Gastrocnemius medialis (tissue), 4 donors: ENCODE measurements at regions not wholly inside any gene's neighbourhood (a gene's known extent, or its start where the extent isn't known, plus 50 kb on each side); places are given as distances from the start of the nearest gene placed in this dataset.
"Not testable (repeated sequence)": the region's sequence is repeated elsewhere in the genome, so short reads cannot be mapped to it uniquely, and the experiment has no call there.

Source experiments
- ATAC-seq, 2 donors: fragments of 150-250 bp; one replicate each; pipeline ENCODE4 v1.9.1; 2016
- DNase-seq, 2 donors: peaks; one replicate each; pipeline ENCODE4 v3.0.0-alpha.2; 2019
- H3K27ac ChIP-seq, 4 donors: fragments of 200-600 bp; sonication (generic); 1 replicate in 1 of 4; 2 replicates in 3 of 4; pipeline ENCODE4 v1.5.1; 2016 to 2018; ENCODE audit warnings: mild to moderate bottlenecking in 2 of 4, moderate library complexity in 1 of 4
- H3K27me3 ChIP-seq, 3 donors: fragments of 200-600 bp; sonication (generic) in 2 of 3; 1 replicate in 1 of 3; 2 replicates in 2 of 3; pipeline versions ENCODE4 v1.5.1 to v1.6.0; 2016 to 2019; ENCODE audit warnings: mild to moderate bottlenecking in 1 of 3, moderate library complexity in 1 of 3
- H3K36me3 ChIP-seq, 2 donors: fragments of 200-600 bp; sonication (generic) in 1 of 2; one replicate each; pipeline ENCODE4 v1.5.1; 2017 to 2018
- H3K4me1 ChIP-seq, 2 donors: fragments of 200-600 bp; sonication (generic) in 1 of 2; one replicate each; pipeline ENCODE4 v1.5.1; 2016 to 2017; ENCODE audit warnings: mild to moderate bottlenecking in 2 of 2
- H3K4me3 ChIP-seq, 4 donors: fragments of 200-600 bp; sonication (generic) in 3 of 4; 1 replicate in 1 of 4; 2 replicates in 3 of 4; pipeline ENCODE4 v1.5.1; 2016 to 2019; ENCODE audit warnings: mild to moderate bottlenecking in 2 of 4
- H3K9me3 ChIP-seq, 3 donors: fragments of 200-600 bp; sonication (generic) in 2 of 3; 1 replicate in 1 of 3; 2 replicates in 2 of 3; pipeline ENCODE4 v1.5.1; 2016 to 2019
- POLR2A ChIP-seq, 2 donors: fragments of 450-650 bp; IDR thresholded peaks; one replicate each; pipeline ENCODE4 v1.6.1; 2017; ENCODE audit warnings: antibody characterized with exemption in 2 of 2, mild to moderate bottlenecking in 2 of 2, moderate library complexity in 2 of 2
- in situ Hi-C, 4 donors: fragments of 200-750 bp; cut with MboI; loops; one replicate each; pipeline versions ENCODE4 v1.15.0 to v1.8.0; 2017; ENCODE audit warnings: low sequenced_read_pairs in 4 of 4
- intact Hi-C: fragments of 100-400 bp; cut with DNase I; formaldehyde crosslinking; loops from one replicate; pipeline ENCODE4 v1.15.1; 2023; ENCODE audit warnings: low total_unique reads
- TF ChIP-seq, protein P1 (sequence below), 5 experiments: fragments of 450-650 bp in 3 of 5; fragments of 200-600 bp in 2 of 5; sonication (generic) in 2 of 5; IDR thresholded peaks in 4 of 5; conservative IDR thresholded peaks in 1 of 5; 1 replicate in 4 of 5; 2 replicates in 1 of 5; pipeline ENCODE4 v1.5.1; 2016 to 2019; ENCODE audit warnings: antibody characterized with exemption in 5 of 5, mild to moderate bottlenecking in 3 of 5, moderate library complexity in 3 of 5

DNA sequence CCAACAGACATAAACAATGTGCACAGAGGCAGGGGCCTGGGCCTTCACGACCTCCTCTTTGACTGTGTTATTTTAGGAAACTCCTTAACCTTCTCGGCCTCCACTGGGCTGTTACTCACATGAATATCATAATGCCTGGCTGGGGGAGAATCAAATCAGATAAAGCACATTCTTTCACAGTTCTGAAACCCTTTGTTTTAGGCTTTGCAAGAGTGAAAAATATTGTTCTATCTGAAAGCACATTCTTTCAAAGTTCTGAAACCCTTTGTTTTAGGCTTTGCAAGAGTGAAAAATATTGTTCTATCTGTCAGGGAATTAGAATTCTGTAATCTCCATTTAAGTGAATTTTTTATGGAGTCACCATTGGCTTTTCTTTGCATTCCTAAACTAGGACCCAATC lies 50.7 kb upstream of the SYNDIG1 start:
- no peak for TF ChIP-seq POLR2A (IDR thresholded peaks at IDR 0.05)
- TF ChIP-seq, protein P1, sequence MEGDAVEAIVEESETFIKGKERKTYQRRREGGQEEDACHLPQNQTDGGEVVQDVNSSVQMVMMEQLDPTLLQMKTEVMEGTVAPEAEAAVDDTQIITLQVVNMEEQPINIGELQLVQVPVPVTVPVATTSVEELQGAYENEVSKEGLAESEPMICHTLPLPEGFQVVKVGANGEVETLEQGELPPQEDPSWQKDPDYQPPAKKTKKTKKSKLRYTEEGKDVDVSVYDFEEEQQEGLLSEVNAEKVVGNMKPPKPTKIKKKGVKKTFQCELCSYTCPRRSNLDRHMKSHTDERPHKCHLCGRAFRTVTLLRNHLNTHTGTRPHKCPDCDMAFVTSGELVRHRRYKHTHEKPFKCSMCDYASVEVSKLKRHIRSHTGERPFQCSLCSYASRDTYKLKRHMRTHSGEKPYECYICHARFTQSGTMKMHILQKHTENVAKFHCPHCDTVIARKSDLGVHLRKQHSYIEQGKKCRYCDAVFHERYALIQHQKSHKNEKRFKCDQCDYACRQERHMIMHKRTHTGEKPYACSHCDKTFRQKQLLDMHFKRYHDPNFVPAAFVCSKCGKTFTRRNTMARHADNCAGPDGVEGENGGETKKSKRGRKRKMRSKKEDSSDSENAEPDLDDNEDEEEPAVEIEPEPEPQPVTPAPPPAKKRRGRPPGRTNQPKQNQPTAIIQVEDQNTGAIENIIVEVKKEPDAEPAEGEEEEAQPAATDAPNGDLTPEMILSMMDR (IDR thresholded peaks at IDR 0.05 in 4 of 5, conservative IDR thresholded peaks at IDR 0.05 in 1 of 5) = no peak
- Histone ChIP-seq H3K27ac (no peak overlapping the region), H3K36me3 (no peaks in the 10 kb centered on the region), H3K27me3 (no peaks in the 10 kb centered on the region), H3K4me3 (no peak overlapping the region), H3K4me1 (no peaks in the 10 kb centered on the region), H3K9me3 (no peaks in the 10 kb centered on the region)
- in situ Hi-C loops (loop anchor here in 1 of 4 donors (25.0 kb wide), 1 partner anchor 106 kb away; no protein-coding TSS in a partner anchor), intact Hi-C loops (no loop called here)
- ATAC-seq (no peak), DNase-seq (no peak)

DNA sequence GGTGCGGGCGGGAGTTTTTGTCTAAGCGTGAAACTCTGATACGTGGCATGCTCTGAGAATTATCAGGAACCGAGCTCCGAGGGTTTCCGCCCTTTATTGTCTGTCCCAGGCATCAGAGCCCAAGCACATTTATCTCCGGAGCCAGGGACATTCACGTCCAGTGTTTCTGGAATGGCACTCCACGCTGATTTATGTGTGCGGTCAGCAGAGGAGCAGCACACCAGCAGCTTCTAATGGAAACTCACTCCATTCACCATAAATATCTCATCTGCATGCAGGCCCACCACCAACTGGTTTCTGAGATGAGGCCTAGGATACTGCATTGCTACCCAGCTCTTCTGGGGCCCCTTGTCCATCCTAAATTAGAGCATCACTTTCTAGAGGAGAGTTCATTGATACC lies 51.9 kb upstream of the SYNDIG1 start:
- TF ChIP-seq, protein P1 (IDR thresholded peaks at IDR 0.05 in 4 of 5, conservative IDR thresholded peaks at IDR 0.05 in 1 of 5) = no peak
- TF ChIP-seq POLR2A (IDR thresholded peaks at IDR 0.05) = no peak
- Histone ChIP-seq H3K4me1 (no peaks in the 10 kb centered on the region), H3K4me3 (no peak overlapping the region), H3K27ac (no peak overlapping the region), H3K9me3 (no peaks in the 10 kb centered on the region), H3K36me3 (no peaks in the 10 kb centered on the region), H3K27me3 (no peaks in the 10 kb centered on the region)
- ATAC-seq (no peak), DNase-seq (no peak)
- intact Hi-C loops (no loop called here), in situ Hi-C loops (loop anchor here in 1 of 4 donors (25.0 kb wide), 1 partner anchor 105 kb away; no protein-coding TSS in a partner anchor)

DNA sequence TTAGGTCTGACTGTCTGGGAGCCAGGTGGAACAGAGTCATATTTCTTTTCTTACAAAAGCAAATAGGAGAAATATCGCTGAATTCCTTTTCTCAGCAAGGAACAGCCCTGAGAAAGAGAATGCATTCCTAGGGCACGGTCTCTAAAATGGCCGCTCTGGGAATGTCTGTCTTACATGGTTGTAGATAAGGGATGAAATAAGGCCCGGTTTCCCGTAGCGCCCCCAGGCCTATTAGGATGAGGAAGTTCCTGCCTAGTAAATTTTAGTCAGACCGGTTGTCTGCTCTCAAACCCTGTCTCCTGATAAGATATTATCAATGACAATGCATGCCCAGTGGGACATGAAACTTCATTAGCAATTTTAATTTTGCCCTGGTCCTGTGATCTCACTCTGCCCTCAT lies 54.0 kb upstream of the SYNDIG1 start:
- H3K27me3 ChIP-seq, H3K36me3 ChIP-seq, DNase-seq, ATAC-seq, H3K27ac ChIP-seq, H3K4me1 ChIP-seq, H3K9me3 ChIP-seq, intact Hi-C loops, H3K4me3 ChIP-seq: not testable (repeated sequence)
- in situ Hi-C loops = loop anchor here in 1 of 4 donors (25.0 kb wide), 1 partner anchor 103 kb away; no protein-coding TSS in a partner anchor

DNA sequence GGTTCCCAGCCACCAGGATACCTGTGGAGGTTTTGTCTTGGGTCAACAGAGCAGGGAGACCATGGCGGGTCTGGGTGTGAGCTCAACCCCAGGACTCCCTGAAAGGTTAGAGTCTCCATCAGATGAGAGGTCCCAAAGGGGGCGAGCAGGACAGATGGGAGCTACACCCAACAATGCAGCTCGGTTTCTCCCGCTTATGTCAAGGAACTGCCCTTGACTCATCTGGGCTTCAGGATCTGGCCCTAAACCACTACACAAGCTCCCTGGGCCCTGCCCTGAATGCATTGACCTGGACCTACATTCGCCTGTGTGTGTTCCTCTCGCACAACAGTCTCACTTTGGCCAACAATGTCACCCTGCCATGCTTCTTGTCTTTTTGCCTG lies 57.6 kb upstream of the SYNDIG1 start:
- ATAC-seq (no peak), DNase-seq (no peak)
- Histone ChIP-seq H3K9me3 (no peaks in the 10 kb centered on the region), H3K4me3 (no peak overlapping the region), H3K36me3 (no peaks in the 10 kb centered on the region), H3K27ac (no peak overlapping the region), H3K4me1 (no peaks in the 10 kb centered on the region), H3K27me3 (no peaks in the 10 kb centered on the region)
- in situ Hi-C loops (loop anchor here in 1 of 4 donors (25.0 kb wide), 1 partner anchor 100 kb away; no protein-coding TSS in a partner anchor), intact Hi-C loops (no loop called here)
- no peak for TF ChIP-seq POLR2A (IDR thresholded peaks at IDR 0.05)
- TF ChIP-seq, protein P1 (IDR thresholded peaks at IDR 0.05 in 4 of 5, conservative IDR thresholded peaks at IDR 0.05 in 1 of 5) = no peak

DNA sequence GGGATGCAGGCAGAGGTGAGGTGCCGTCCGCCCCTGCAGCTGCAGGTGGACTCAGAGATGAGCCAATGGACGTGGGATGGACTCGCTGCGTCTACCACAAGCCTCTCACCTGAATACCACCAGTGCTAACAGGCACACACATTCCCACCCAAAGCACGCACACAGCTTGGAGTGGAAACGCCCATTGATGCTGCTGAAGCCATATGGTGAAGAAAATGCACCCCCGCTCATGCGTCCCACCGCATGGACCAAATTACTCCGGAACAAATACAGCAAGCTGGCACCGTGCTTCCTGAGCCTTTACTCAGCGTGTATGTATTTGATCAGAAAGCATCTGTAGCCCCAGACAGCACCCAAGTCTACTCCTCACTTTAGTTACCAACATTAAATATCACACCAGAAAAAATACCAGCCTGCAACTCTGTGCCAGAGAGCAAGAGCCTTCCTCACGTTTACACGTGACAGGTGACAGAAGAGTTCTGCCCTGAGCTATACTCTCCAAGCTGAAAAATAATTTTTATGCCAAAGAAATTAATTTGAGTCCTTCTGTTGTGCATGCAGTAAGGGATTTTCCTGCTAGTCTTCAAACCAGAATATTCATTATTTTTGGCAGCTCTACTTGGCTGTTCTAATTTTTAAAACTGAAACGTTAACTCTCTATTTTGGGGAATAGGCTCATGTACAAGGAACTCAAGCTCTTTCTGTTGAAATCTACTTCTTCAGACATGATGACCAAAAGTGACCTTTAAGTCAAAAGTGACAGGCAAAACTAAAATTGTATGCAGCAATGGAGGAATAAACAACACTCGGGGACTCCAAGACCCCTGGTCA lies 58.2 kb upstream of the SYNDIG1 start:
- H3K27me3 ChIP-seq = no peaks in the 10 kb centered on the region
- intact Hi-C loops = no loop called here
- DNase-seq (no peak), ATAC-seq (no peak)
- no peak overlapping the region for H3K4me3 ChIP-seq
- no peaks in the 10 kb centered on the region for H3K36me3 ChIP-seq
- in situ Hi-C loops = loop anchor here in 1 of 4 donors (25.0 kb wide), 1 partner anchor 99 kb away; no protein-coding TSS in a partner anchor
- H3K27ac ChIP-seq = no peak overlapping the region
- no peak for TF ChIP-seq POLR2A (IDR thresholded peaks at IDR 0.05)
- TF ChIP-seq, protein P1 (IDR thresholded peaks at IDR 0.05 in 4 of 5, conservative IDR thresholded peaks at IDR 0.05 in 1 of 5) = no peak
- no peaks in the 10 kb centered on the region for H3K4me1 ChIP-seq
- H3K9me3 ChIP-seq = no peaks in the 10 kb centered on the region
